Transverse colon (tissue), 4 donors: ENCODE measurements at regions not wholly inside any gene's neighbourhood (a gene's known extent, or its start where the extent isn't known, plus 50 kb on each side); places are given as distances from the start of the nearest gene placed in this dataset.

ENCODE experiments used
- DNase-seq: peaks from one replicate; pipeline ENCODE4 v3.0.0-alpha.2; 2019
- H3K27ac ChIP-seq, 4 donors: fragments of 200-600 bp; sonication (generic); 2 replicates each; pipeline ENCODE4 v1.5.1; 2016 to 2018; ENCODE audit warnings: inconsistent platforms in 4 of 4
- H3K27me3 ChIP-seq: fragments of 200-600 bp; sonication (generic); 2 replicates; pipeline ENCODE4 v1.5.1; 2017; ENCODE audit warnings: inconsistent platforms
- H3K36me3 ChIP-seq, 4 donors: fragments of 200-600 bp; sonication (generic); 2 replicates each; pipeline ENCODE4 v1.5.1; 2017 to 2019; ENCODE audit warnings: inconsistent platforms in 4 of 4
- H3K4me1 ChIP-seq, 4 donors: fragments of 200-600 bp; sonication (generic); 2 replicates each; pipeline ENCODE4 v1.5.1; 2017 to 2020; ENCODE audit warnings: inconsistent platforms in 4 of 4
- H3K4me3 ChIP-seq, 4 donors: fragments of 200-600 bp; sonication (generic); 1 replicate in 1 of 4; 2 replicates in 3 of 4; pipeline versions ENCODE4 v1.5.1 to v1.6.1; 2017 to 2019; ENCODE audit warnings: inconsistent platforms in 4 of 4
- H3K9me3 ChIP-seq, 2 donors: fragments of 200-600 bp; sonication (generic); 2 replicates each; pipeline ENCODE4 v1.5.1; 2017 to 2019; ENCODE audit warnings: inconsistent platforms in 2 of 2
- CTCF ChIP-seq, 5 experiments: fragments of 200-600 bp in 3 of 5; fragments of 450-650 bp in 2 of 5; sonication (generic) in 3 of 5; IDR thresholded peaks; 1 replicate in 2 of 5; 2 replicates in 3 of 5; pipeline ENCODE4 v1.5.1; 2016 to 2017; ENCODE audit warnings: antibody characterized with exemption in 5 of 5, inconsistent platforms in 3 of 5, mild to moderate bottlenecking in 2 of 5, moderate library complexity in 1 of 5
- EP300 ChIP-seq: sonication (generic); formaldehyde crosslinking; IDR thresholded peaks from one replicate; pipeline ENCODE4 v1.6.1; 2017; ENCODE audit warnings: antibody characterized with exemption, low read depth
- POLR2A ChIP-seq: fragments of 450-650 bp; IDR thresholded peaks from one replicate; pipeline ENCODE4 v1.6.1; 2016; ENCODE audit warnings: antibody characterized with exemption, mild to moderate bottlenecking, moderate library complexity
- POLR2AphosphoS5 ChIP-seq, 3 donors: sonication (generic); formaldehyde crosslinking; IDR thresholded peaks; one replicate each; pipeline ENCODE4 v1.6.1; 2016; ENCODE audit warnings: antibody characterized with exemption in 3 of 3
- WGBS, 2 donors: methylation state at CpG; one replicate each; pipeline ENCODE4 v1.1.5; 2018; ENCODE audit warnings: low coverage in 1 of 2; 5-methylcytosine and 5-hydroxymethylcytosine counted together
- in situ Hi-C, 4 donors: fragments of 200-750 bp; cut with MboI; loops; one replicate each; pipeline versions ENCODE4 v1.15.0 to v1.15.1; 2017; ENCODE audit warnings: low sequenced_read_pairs in 3 of 4, low pct_ligation_motif_present in 1 of 4, low pct_unique_long_range_greater_than_20kb in 1 of 4
- intact Hi-C: fragments of 100-400 bp; cut with DNase I; formaldehyde crosslinking; loops from one replicate; pipeline ENCODE4 v1.15.1; 2023; ENCODE audit warnings: low total_unique reads

- Histone ChIP-seq H3K27me3 (no peaks in the 10 kb centered on the region), H3K4me3 (no peak overlapping the region), H3K27ac (no peak overlapping the region), H3K36me3 (no peaks in the 10 kb centered on the region), H3K4me1 (no peaks in the 10 kb centered on the region), H3K9me3 (no peaks in the 10 kb centered on the region)
- intact Hi-C loops = no loop called here
- no peak for TF ChIP-seq EP300
- TF ChIP-seq CTCF (IDR thresholded peaks at IDR 0.05) = no peak
- TF ChIP-seq POLR2A = no peak
- no peak for TF ChIP-seq POLR2AphosphoS5 (IDR thresholded peaks at IDR 0.05)
- no peak for DNase-seq
- in situ Hi-C loops = no loop called here
- WGBS, 2 donors = 64% methylated on average over 10 of the region's 10 CpGs; no CpG with 5 or more reads in 1 of the 2 donors
Measured at GRCh38 chr12:62113366-62114011, 146.7 kb upstream of the USP15 start.

GRCh38 chr12:62116986-62117385 is 143.2 kb upstream of the USP15 start:
- in situ Hi-C loops (no loop called here), intact Hi-C loops (no loop called here)
- DNase-seq = no peak
- WGBS, 2 donors = 50 to 52% methylated on average over 2 of the region's 2 CpGs
- no peak for TF ChIP-seq CTCF (IDR thresholded peaks at IDR 0.05)
- TF ChIP-seq POLR2A = no peak
- TF ChIP-seq EP300 = no peak
- no peak for TF ChIP-seq POLR2AphosphoS5 (IDR thresholded peaks at IDR 0.05)
- no peak overlapping the region for H3K27ac ChIP-seq
- H3K4me3 ChIP-seq = no peak overlapping the region
- no peaks in the 10 kb centered on the region for H3K9me3 ChIP-seq
- no peaks in the 10 kb centered on the region for H3K4me1 ChIP-seq
- no peaks in the 10 kb centered on the region for H3K27me3 ChIP-seq
- no peaks in the 10 kb centered on the region for H3K36me3 ChIP-seq

GRCh38 chr12:62123721-62124203 is 136.4 kb upstream of the USP15 start:
- WGBS, 2 donors = 24 to 28% methylated on average over 4 of the region's 4 CpGs
- intact Hi-C loops = no loop called here

GRCh38 chr12:62127516-62127915 is 132.7 kb upstream of the USP15 start:
- DNase-seq = no peak
- 89 to 90% methylated on average over 2 of the region's 2 CpGs for WGBS, 2 donors
- H3K9me3 ChIP-seq = no peaks in the 10 kb centered on the region
- H3K4me1 ChIP-seq = no peaks in the 10 kb centered on the region
- in situ Hi-C loops = no loop called here
- H3K27me3 ChIP-seq = no peaks in the 10 kb centered on the region
- H3K4me3 ChIP-seq = no peak overlapping the region
- TF ChIP-seq POLR2A (no peak), CTCF (IDR thresholded peaks at IDR 0.05) (no peak), POLR2AphosphoS5 (IDR thresholded peaks at IDR 0.05) (no peak), EP300 (no peak)
- no peak overlapping the region for H3K27ac ChIP-seq
- H3K36me3 ChIP-seq = no peaks in the 10 kb centered on the region
- intact Hi-C loops = no loop called here

More at GRCh38 chr12:62123721-62124203, 136.4 kb upstream of the USP15 start:
- no peak overlapping the region for H3K27ac ChIP-seq
- TF ChIP-seq CTCF (IDR thresholded peaks at IDR 0.05) (peak; percentile 33 to 57 (median 47)), POLR2AphosphoS5 (IDR thresholded peaks at IDR 0.05) (no peak)
- H3K36me3 ChIP-seq = no peaks in the 10 kb centered on the region
- peak; percentile 15 for DNase-seq
- H3K9me3 ChIP-seq = no peaks in the 10 kb centered on the region
- H3K4me3 ChIP-seq = no peak overlapping the region
- H3K27me3 ChIP-seq = no peaks in the 10 kb centered on the region
- in situ Hi-C loops = no loop called here
- no peaks in the 10 kb centered on the region for H3K4me1 ChIP-seq
